LHCN-M2 (cell line): ENCODE measurements at regions not wholly inside any gene's neighbourhood (a gene's known extent, or its start where the extent isn't known, plus 50 kb on each side); places are given as distances from the start of the nearest gene placed in this dataset.

Source experiments
- DNase-seq: peaks from one replicate; pipeline ENCODE4 v3.0.0-alpha.2; 2012; ENCODE audit warnings: low read depth

DNA sequence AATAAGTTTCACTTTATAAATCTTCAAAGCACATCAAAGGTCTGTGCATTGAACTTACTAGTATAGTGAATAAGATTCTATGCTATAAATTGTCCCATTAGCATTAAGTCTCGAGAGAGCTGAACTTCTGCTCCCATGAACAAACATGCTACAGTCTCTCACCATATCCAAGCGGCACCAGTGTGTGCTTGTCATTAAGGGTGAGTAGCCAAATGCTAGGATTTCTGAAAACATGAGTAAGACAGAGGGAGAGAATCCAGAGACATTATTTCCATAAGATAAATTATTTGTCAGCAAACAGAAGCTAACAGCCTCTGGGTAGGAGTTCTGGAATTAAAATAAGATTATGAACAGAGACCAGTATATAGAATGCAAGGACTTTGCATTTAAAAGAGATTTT, 2882.5 kb downstream of the PCDH9 start:
- no peak for DNase-seq

DNA sequence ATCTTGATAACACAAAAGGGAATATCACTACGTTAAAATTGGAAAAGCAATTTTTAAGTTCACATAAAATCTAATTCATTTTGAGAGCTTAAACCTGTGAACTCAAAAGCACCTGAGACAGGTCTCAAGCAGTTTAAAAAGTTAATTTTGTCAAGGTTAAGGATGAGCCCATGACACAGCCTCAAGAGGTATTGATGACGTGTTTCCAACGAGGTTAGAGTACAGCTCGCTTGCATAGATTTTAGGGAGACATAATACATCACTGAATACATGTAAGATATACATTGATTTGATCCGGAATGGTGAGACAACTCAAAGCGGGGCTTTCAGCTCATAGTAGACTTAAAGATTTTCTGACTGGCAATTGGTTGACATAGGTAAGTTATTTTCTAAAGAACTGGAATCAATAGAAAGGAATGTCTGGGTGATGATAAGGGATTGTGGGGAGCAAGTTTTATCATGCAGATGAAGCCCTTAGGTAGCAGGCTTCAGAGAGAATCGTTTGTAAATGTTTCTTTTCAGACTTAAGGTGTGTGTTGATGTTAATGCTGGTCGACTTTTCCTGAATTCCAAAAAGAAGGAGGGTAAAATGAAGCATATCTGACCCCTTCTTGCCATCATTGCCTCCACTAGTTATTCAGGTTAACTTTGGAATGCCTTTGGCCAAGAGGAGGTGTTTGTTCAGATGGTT, 2890.6 kb downstream of the PCDH9 start:
- no peak for DNase-seq

DNA sequence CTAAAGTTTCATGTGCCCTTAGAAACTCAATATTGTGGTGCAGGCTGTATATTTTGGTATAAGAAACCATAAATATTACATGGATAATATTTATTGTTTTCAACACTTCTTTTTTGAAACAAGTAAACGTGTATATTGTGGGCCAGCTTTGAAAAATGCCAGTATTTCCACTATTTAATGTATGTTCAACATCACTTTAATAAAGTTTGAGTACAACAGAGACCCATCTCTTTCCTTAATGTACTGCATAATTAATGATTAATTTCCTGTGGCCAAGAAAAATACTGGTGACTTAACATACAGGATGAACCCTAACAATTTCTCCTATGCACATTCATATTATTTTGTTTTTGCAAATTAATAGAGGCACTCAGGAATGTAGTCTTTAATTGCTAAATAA, 2891.5 kb downstream of the PCDH9 start:
- no peak for DNase-seq

DNA sequence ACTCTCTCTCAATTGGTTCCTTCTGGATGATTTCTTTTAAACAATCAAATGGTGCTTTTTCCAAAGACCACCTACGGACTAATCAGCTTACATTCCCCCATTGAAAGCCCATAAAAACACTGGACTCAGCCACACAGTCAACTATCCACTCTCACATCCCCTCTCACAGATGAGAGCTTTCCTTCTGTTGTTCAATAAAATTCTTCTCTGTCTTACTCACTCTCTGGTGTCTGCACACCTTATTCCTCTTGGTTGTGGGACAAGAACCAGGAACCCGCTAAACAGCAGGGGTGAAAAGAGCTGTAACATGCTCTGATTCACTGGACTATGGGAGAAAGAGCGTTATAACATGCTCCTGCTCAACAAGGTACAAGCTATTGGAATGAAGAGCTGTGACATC, 2896.2 kb downstream of the PCDH9 start:
- DNase-seq: no peak

DNA sequence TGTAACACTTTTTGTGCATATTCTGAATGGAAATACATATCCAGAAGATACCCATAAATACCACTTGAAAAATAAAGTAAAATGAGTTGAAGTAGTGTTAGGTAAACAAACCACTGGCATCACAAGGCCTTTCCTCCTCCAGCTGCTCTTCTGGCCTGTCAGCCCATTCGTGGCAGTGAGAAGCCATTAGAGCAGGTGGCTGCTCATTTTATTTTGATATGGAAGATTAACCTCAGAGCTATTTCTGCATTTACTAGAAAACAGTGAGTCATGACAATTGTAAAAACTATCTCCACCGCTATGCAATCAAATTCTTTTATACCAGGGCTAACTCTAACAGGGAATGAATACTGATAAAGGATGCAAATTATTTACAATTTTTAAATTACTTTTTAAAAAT, 2898.1 kb downstream of the PCDH9 start:
- DNase-seq: peak; percentile 86

DNA sequence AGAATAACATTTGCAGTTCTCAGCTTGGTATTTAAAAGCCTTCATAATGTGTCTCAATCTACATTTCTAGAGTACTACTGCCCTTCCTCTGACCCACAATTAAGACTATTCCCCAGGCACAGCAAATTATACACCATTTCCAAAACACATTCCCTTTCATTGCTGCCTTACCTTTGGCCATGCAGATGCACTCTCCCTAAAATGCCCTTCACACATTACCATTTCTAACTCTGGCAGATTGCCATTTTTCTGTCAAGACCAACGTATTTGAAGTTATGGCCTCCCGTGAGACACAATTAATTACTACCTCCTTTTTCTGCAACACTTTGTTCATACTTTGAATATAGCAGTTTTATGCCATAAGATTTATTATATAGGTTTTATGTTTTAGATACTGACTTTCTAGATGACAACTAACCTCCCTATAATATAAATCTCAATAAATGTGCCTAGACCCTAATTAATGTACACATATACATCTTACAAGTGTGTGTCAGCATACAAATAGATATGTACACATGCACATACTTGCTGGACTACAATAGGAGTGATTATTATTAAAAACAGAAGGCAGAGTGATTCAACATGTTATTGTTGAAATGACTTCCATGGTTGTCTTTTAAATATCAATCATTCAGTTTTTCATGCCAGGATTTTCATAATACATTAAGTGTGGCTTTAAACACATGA, 2902.5 kb downstream of the PCDH9 start:
- DNase-seq: no peak

DNA sequence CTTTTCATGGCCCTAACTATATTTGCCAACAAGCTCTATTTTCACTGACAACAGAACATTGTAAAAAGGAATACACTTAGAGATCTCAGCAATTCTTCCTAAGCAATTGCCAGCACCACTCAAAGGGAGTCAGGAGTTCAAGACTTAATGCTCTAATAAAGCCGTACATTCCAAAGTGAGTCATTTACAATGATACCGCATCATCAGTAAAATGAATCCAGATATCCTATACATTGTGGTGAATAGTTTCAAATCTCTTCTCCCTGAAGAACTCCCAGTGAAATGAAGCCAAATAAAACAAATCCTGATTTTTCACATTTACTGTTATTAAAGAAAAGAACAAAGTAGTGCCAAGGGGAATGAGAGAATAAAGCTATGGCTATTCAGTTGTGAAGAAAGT, 2898.7 kb upstream of the PCDH20 start:
- DNase-seq: peak; percentile 7

DNA sequence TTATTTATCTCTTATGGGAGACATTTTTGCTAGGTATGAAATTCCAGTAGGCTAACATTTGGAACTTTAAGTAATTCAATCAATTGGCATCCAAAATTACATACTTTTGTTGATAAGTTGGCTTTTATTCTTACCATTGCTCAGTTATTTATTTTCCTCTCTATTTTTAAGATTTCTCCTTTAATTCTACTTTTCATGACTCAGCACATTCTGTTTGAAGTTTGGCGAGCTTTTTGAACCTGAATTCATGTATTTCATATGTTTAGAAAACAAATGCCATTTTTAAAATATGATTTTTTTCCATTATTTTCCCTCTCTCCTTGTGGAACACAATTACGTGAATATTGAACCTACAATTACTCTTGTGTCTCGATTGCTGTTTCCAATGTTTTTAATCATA, 2896.3 kb upstream of the PCDH20 start:
- DNase-seq: no peak

DNA sequence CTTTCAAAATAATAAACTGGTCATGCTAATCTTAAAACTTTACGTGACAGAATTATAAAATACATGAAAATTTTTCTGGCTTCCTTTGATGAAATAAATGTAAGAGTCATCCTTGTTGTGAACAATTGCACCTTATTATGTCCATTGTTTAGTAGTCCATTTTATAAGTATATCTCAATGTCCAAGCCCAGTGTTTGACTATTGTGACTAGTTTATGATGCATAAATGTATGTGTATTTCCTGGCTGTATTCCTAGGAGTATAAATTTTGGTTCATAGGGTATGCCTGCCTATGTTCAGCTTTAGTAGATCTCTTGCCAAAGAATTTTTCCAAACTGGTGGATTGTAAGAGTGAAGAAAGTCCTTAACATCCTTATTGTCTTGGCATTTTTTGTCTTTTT, 2895.5 kb upstream of the PCDH20 start:
- DNase-seq: no peak

DNA sequence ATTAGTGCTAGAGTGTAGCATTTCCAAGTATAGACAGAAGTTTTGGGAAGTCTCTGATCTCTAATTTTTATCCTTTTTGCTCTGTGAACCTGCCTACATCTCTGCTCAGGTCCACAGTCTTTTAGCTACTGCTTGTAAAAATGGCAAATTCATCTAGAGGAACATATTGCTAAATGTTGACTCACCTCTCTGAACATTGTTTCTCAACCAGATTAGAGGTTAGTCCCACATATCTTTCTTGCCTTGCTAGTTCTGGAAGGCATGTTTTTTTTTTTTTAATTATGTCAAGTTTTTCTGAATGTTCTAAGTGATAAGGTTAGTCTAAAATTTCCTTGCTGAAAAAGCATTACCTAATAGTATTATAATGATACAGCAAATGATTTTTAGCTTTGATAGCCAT, 2889.6 kb upstream of the PCDH20 start:
- DNase-seq: peak; percentile 18

DNA sequence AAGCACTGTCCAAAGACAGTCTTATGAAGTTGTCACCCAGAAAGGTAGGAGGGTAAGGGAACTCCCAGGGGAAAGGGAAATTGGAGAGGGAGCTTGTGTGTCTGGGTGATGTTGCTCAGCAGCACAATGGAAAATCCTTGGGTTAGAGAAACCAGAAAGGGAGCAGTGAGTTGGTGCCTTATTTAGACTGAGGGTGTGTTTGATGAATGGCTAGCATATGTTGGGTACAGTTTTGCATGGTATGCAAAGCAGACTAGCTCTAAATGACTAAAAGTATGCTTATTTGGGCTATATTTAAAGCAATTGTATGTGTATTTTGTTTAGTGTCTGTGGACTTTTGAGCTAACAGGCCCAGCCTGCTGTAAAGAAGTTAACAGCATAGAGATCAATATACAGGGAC, 2884.6 kb upstream of the PCDH20 start:
- DNase-seq: no peak

DNA sequence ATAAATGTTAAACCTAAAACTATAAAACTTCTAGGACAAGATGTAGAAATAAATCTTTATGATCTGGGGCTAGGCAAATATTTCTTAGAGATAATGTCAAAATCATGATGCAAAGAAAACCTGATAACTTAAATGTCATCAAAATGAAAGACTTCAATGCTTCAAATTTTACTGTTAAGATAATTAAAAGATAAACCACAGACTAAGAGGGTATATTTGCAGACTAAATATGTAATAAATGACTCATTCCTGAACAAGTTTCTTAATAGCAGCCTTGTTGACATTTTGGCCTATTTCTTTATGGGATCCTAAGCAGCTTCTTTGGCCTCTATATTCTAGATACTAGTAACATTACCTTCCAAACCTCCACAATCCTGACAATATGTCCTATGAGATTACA, 2878.3 kb upstream of the PCDH20 start:
- no peak for DNase-seq

DNA sequence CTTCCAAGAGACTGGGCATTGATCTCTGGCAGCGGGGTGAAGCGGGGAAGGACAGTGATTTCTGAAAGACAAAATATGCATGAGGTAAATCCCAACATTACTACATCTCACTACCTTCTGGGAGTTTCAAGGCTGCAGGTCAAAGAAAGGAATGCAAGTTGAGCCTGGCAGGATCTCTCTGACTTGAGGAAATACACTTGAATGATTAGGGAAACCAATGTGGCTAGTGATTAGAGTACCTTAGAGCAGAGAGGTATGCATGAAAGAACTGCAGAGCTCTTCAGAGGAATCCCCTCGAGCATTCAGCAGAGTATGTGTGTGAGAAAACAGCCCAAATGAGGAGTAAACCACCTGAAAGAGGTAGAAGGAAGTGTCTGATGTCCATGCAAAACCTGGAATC, 2874.1 kb upstream of the PCDH20 start:
- no peak for DNase-seq

DNA sequence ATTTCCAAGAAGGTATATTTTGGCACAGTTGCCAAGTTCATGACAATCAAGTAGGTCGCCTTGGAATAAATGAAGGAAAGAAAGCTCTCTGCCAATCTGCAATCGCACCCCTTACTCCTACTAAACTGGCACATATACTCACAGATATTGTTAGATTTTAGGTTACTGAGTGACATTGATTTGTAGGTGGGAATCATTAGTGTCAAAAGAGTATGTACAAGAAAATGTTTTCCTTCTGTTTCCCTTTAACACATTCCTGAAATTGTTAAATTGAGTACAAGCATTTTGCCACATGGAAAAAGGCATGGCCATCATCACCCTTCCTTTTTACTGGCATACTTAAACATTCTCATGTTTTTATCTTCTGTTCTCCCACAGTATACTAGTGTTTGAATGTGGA, 2868.3 kb upstream of the PCDH20 start:
- DNase-seq: no peak

DNA sequence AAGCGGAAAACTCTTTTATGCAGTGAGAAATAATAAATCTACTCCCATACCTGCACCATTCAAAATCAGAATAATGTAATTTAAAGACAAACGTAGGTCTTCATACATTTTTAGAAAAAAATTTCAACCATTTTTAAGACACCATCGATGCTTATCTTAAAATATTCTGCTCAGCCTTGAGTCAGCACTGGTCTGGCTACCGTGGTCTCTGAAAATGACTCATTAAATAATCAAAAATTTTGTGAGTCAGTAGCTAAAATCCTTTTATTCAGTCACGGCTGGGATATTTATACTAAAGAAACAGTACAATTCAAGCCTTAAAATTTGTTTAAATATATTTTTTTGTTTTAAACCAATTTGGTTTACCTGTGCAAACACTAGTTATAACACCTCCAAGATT, 2862.8 kb upstream of the PCDH20 start:
- DNase-seq: peak; percentile 69

DNA sequence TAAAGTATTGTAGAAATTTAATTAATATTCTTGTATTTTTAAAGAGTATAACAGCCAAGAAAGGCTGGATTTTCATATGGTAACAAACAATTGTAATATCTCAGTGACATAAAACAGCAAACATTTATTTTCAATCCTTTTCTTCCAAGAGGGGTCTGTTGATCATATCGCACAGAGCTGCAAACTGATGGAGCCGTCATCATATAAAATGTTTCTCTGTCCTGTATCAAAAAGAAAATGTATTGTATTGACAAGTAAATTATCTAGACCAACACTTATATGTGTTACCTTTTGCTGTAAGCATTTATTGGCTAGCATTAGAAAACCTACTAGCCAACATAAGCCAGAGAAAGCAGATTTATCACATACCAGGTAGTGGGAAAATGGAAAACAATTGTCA, 2861.4 kb upstream of the PCDH20 start:
- no peak for DNase-seq

DNA sequence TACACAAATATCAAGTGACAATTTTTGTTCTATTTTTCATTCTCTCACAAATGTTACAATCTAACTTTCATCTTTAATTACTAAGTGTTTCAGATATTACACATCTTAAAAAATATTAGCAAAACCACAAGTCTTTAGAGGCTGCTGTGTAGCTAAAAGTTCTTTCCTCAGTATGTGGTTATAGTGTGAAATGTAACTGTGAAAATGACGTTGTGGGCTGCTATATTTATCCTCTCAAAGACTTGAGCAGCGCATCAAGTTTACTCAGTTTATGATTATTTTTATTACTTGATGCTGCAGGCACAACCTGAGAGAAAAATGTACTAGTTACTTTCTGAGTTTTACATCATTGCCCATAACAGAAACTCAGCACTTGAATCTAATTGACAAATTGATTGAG, 2860.6 kb upstream of the PCDH20 start:
- peak; percentile 18 for DNase-seq

DNA sequence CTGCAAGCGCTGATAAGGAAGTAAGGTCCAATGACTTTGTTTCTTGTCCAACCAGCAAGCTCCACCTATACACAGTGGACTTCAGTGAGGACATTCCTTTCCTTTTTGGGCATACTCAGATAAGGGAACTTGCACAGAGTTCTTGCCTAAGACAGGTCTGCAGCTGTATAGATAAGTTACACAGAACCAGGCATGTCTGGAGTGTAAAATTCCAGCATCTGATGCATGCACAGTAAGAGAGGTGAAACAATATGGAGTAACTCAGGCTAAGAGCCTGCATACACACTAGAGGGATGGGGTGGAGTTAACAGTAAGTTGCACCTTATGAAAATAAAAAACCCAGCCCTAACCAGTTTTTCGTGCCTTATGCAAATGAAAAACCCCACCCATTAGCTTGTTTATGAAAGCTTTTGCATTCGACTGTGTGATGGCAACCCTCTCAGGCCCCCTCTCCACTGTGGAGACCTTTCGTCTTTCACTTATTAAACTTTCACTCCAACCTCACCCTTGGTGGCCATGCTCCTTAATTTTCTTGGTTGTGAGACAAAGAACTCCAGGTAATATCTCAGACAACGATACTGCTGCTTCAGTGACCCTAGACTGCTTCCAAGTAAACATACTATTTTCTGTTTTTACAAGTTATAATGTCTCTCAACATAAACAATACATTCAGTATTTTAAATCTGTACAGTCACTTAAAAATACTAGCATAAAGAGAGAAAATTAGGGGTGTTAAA, 2859.0 kb upstream of the PCDH20 start:
- no peak for DNase-seq

DNA sequence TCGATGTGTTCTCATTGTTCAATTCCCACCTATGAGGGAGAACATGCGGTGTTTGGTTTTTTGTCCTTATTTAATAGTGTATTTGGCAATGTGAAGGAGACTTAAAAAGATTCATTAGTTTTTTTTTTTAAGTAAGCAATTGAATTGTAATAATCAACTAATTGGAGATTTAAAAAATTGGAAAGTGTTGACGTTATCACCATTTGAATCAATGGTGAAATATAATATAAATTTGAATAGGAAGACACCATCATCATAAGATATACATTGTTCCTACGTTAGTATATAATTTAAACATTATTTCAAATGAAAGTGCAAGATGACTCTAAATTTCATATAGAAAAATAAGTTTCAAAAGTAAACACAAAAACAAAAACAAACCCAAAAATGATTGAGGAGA, 2858.1 kb upstream of the PCDH20 start:
- DNase-seq: no peak

DNA sequence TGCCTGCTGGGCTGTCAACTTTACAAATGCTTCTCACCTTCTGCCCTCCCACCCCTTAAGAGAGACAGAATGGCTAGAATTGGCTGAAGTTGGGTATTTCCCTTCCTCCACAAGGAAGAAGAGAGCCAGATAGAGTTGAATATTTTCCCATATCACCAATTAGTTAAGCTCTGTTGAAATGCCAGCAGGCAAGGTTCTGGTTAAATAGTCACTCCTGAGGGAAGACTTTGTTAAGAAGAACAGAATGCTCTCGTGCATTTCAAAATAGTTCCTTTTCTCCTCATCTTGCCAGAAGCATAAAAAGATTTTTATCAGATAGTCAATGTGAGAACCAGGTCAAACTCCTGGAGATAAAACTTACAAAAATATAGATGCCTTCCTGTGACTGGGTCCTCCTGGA, 2857.0 kb upstream of the PCDH20 start:
- no peak for DNase-seq

DNA sequence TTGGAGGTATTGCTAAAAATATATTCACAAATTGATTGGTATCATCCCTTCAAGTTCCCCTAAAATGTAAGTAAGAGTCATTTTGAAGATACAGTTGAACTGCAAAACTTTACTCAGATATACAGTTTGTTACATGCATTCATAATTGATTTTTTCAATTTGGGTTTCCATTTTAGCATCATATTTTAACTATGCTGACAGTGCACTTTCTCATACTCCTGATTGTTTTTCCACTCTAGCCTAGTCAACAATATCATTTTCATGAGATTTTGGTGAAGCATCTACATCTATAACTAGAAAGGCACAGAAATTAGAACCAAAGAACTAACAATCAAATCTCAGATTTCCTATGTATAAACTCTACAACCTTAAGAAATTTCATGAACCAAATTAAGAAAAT, 2850.4 kb upstream of the PCDH20 start:
- no peak for DNase-seq

DNA sequence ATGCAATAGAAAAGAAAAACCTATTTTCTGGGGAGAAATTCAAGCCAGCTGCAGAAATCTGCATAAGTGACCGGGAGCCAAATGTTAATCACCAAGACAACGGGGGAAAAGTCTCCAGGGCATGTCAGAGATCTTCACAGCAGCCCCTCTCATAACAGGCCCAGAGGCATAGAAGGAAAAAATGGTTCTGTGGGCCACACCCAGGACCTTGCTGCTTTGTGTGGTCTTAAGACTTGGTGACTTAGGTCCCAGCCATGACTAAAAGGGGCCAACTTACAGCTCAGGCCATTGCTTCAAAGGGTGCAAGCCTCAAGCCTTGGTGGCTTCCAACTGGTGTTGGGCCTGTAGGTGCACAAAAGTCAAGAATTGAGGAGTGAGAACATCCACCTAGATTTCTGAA, 2847.6 kb upstream of the PCDH20 start:
- DNase-seq: no peak

DNA sequence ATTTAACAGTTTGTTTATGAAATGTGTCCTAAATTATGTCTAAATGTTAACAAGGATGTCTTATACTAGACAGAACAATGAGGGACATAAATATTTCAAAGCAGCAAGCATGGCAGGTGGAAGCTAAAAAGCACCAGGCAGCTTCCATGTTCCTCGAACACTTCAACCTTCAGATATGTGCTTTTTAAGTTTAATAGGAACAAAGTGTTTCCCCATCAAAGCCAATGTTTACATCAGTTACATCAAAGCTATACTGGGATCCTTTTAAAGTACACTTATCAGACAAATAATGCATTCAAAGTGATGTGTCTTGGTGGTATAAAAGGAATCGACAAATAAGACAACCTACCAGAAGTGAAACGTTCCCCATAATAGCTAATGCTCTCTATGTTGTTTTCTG, 2841.1 kb upstream of the PCDH20 start:
- no peak for DNase-seq
